Stomach (tissue), 4 donors: ENCODE measurements at regions not wholly inside any gene's neighbourhood (a gene's known extent, or its start where the extent isn't known, plus 50 kb on each side); places are given as distances from the start of the nearest gene placed in this dataset.
"Not testable (repeated sequence)": the region's sequence is repeated elsewhere in the genome, so short reads cannot be mapped to it uniquely, and the experiment has no call there.

Experiments
- EP300 ChIP-seq: sonication (generic); formaldehyde crosslinking; IDR thresholded peaks from one replicate; pipeline ENCODE4 v1.6.1; 2017; ENCODE audit warnings: antibody characterized with exemption
- POLR2A ChIP-seq, 4 donors: fragments of 450-650 bp; IDR thresholded peaks; one replicate each; pipeline ENCODE4 v1.6.1; 2016; ENCODE audit warnings: antibody characterized with exemption in 4 of 4, control low read depth in 2 of 4, mild to moderate bottlenecking in 1 of 4, moderate library complexity in 1 of 4
- TF ChIP-seq, protein P1 (sequence below), 7 experiments: fragments of 450-650 bp in 4 of 7; fragments of 200-600 bp in 3 of 7; sonication (generic) in 3 of 7; IDR thresholded peaks; one replicate each; pipeline ENCODE4 v1.5.1; 2016 to 2019; ENCODE audit warnings: antibody characterized with exemption in 7 of 7, control low read depth in 2 of 7, mild to moderate bottlenecking in 1 of 7

DNA sequence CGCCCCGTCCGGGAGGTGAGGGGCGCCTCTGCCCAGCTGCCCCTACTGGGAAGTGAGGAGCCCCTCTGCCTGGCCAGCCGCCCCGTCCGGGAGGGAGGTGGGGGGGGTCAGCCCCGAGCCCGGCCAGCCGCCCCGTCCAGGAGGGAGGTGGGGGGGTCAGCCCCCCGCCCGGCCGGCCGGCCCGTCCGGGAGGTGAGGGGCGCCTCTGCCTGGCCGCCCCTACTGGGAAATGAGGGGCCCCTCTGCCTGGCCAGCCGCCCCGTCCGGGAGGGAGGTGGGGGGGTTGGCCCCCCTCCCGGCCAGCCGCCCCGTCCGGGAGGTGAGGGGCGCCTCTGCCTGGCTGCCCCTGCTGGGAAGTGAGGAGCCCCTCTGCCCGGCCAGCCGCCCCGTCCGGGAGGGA lies 57.2 kb upstream of the ZNF746 start:
- TF ChIP-seq, protein P1, sequence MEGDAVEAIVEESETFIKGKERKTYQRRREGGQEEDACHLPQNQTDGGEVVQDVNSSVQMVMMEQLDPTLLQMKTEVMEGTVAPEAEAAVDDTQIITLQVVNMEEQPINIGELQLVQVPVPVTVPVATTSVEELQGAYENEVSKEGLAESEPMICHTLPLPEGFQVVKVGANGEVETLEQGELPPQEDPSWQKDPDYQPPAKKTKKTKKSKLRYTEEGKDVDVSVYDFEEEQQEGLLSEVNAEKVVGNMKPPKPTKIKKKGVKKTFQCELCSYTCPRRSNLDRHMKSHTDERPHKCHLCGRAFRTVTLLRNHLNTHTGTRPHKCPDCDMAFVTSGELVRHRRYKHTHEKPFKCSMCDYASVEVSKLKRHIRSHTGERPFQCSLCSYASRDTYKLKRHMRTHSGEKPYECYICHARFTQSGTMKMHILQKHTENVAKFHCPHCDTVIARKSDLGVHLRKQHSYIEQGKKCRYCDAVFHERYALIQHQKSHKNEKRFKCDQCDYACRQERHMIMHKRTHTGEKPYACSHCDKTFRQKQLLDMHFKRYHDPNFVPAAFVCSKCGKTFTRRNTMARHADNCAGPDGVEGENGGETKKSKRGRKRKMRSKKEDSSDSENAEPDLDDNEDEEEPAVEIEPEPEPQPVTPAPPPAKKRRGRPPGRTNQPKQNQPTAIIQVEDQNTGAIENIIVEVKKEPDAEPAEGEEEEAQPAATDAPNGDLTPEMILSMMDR (IDR thresholded peaks at IDR 0.05) = not testable (repeated sequence)
- TF ChIP-seq POLR2A (IDR thresholded peaks at IDR 0.05); EP300: not testable (repeated sequence)
